Femur (tissue), 1 donor: ENCODE measurements at regions not wholly inside any gene's neighbourhood (a gene's known extent, or its start where the extent isn't known, plus 50 kb on each side); places are given as distances from the start of the nearest gene placed in this dataset.
A peak's percentile ranks its signal among the peaks of the same experiment; 100 is the strongest.
"Not testable (repeated sequence)": the region's sequence is repeated elsewhere in the genome, so short reads cannot be mapped to it uniquely, and the experiment has no call there.

Experiments
- DNase-seq: peaks from one replicate; pipeline ENCODE4 v3.0.0-alpha.2; 2017

- no peak for DNase-seq
These were observed 1102.1 kb upstream of the LCORL start for GRCh38 chr4:19123681-19124080.

GRCh38 chr4:19119904-19120560 is 1098.5 kb upstream of the LCORL start:
- DNase-seq, result no peak

- DNase-seq, result no peak
These were observed 1095.5 kb upstream of the LCORL start for GRCh38 chr4:19117022-19117421.

- DNase-seq, result no peak
These were observed 1082.6 kb upstream of the LCORL start for GRCh38 chr4:19104176-19104575.

- no peak for DNase-seq
These were observed 1074.0 kb upstream of the LCORL start for GRCh38 chr4:19095491-19096046.

GRCh38 chr4:19093951-19094350 is 1072.4 kb upstream of the LCORL start:
- DNase-seq, result no peak

- DNase-seq, result no peak
These were observed 1071.2 kb upstream of the LCORL start for GRCh38 chr4:19092797-19093196.

GRCh38 chr4:19074036-19074435 is 1052.5 kb upstream of the LCORL start:
- DNase-seq, result no peak

- no peak for DNase-seq
These were observed 1042.1 kb upstream of the LCORL start for GRCh38 chr4:19063662-19064061.

- no peak for DNase-seq
These were observed 1033.4 kb upstream of the LCORL start for GRCh38 chr4:19054916-19055315.

GRCh38 chr4:19051831-19052230 is 1030.3 kb upstream of the LCORL start:
- peak; percentile 36 for DNase-seq

- DNase-seq, result no peak
These were observed 1025.8 kb upstream of the LCORL start for GRCh38 chr4:19047279-19047880.

- DNase-seq, result no peak
These were observed 1018.3 kb upstream of the LCORL start for GRCh38 chr4:19039816-19040215.

- no peak for DNase-seq
These were observed 1016.7 kb upstream of the LCORL start for GRCh38 chr4:19038231-19038630.

- DNase-seq, result no peak
These were observed 1012.5 kb upstream of the LCORL start for GRCh38 chr4:19033816-19034733.

- no peak for DNase-seq
These were observed 1009.0 kb upstream of the LCORL start for GRCh38 chr4:19030536-19030935.

- DNase-seq, result no peak
These were observed 1008.5 kb upstream of the LCORL start for GRCh38 chr4:19030048-19030447.

- DNase-seq, result peak; percentile 34
These were observed 1004.7 kb upstream of the LCORL start for GRCh38 chr4:19026281-19026680.

- DNase-seq, result no peak
These were observed 1003.5 kb upstream of the LCORL start for GRCh38 chr4:19025031-19025430.

- DNase-seq, result no peak
These were observed 1002.5 kb upstream of the LCORL start for GRCh38 chr4:19024047-19024446.

- DNase-seq, result no peak
These were observed 1000.1 kb upstream of the LCORL start for GRCh38 chr4:19021617-19022016.

GRCh38 chr4:19016550-19016949 is 995.0 kb upstream of the LCORL start:
- not testable (repeated sequence) for DNase-seq

- DNase-seq, result no peak
These were observed 993.0 kb upstream of the LCORL start for GRCh38 chr4:19014594-19014993.

GRCh38 chr4:19010761-19011160 is 989.2 kb upstream of the LCORL start:
- no peak for DNase-seq
